ENCODE measurements at regions not wholly inside any gene's neighbourhood (a gene's known extent, or its start where the extent isn't known, plus 50 kb on each side); places are given as distances from the start of the nearest gene placed in this dataset.

DNA sequence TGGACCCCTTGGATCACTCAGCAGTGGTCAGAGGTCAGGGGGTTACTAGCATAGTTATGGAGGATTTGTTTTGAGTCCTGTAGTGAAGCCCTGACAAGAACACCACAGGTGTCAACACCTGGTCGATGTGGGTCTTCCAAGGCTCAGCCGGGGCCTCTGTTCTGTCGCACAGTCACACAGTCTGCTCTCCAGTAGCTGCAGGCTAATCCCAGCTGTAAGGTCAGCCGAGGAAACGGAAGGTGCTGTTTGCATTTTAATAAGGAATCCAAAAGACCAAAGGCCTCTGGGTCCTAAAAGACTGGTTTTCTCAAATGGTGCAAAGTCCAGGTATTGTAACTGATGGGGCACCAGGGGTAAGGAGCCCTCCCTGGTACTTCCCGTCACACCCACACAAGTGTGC lies 71.7 kb downstream of the RPLP1 start:
- H3K27ac Mint-ChIP-seq: no peak overlapping the region
- no peaks in the 10 kb centered on the region for H3K36me3 Mint-ChIP-seq
- no peak overlapping the region for H3K4me3 Mint-ChIP-seq
- peaks cover 10% of the 10 kb centered on the region for H3K27me3 Mint-ChIP-seq
- no peaks in the 10 kb centered on the region for H3K9me3 Mint-ChIP-seq
- no peaks in the 10 kb centered on the region for H3K4me1 Mint-ChIP-seq
- ATAC-seq: no peak

DNA sequence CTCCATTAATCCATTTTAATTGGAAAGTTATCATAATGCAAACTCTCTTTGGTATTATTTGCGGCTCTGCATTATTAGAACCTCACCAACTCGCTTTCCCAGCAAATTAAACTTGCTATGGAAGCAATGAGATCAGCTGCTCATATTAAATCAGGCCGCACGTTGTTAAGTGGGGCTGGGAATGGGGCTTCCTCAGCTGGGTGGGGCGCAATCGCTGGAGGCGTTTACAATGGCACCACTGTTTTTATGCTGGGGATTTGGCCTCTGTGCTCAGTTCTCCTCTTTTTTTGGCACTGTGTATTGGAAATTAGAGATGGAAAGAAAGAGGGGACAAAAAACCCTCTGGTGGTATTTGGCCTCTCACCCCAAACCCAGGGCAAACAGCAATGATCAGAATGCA lies 72.2 kb downstream of the RPLP1 start:
- Mint-ChIP-seq H3K27me3 (peaks cover 8% of the 10 kb centered on the region), H3K27ac (no peak overlapping the region), H3K36me3 (no peaks in the 10 kb centered on the region), H3K4me3 (no peak overlapping the region), H3K4me1 (no peaks in the 10 kb centered on the region), H3K9me3 (no peaks in the 10 kb centered on the region)
- no peak for ATAC-seq

DNA sequence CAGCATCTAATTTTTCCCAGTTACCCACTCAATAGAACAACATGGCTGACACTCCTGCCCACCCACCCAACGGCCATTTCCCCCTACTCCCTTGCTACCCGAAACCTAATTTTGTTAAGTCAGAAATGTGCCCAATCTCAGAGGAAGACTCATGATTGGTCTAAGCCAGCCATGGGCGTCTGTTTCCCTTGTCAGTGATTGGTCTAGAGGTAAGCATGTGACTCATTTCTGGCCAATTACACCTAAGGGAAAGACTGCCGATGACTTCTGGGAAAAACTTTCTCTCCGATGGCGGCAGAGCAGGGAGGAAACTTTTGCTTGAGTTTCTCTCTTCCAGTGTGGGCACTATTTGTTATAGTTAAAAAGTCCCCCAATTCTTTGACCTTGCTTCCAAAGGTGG lies 72.9 kb downstream of the RPLP1 start:
- Mint-ChIP-seq H3K9me3 (no peaks in the 10 kb centered on the region), H3K4me1 (no peaks in the 10 kb centered on the region), H3K36me3 (no peaks in the 10 kb centered on the region), H3K27ac (no peak overlapping the region), H3K4me3 (no peak overlapping the region), H3K27me3 (peaks cover 10% of the 10 kb centered on the region)
- no peak for ATAC-seq

DNA sequence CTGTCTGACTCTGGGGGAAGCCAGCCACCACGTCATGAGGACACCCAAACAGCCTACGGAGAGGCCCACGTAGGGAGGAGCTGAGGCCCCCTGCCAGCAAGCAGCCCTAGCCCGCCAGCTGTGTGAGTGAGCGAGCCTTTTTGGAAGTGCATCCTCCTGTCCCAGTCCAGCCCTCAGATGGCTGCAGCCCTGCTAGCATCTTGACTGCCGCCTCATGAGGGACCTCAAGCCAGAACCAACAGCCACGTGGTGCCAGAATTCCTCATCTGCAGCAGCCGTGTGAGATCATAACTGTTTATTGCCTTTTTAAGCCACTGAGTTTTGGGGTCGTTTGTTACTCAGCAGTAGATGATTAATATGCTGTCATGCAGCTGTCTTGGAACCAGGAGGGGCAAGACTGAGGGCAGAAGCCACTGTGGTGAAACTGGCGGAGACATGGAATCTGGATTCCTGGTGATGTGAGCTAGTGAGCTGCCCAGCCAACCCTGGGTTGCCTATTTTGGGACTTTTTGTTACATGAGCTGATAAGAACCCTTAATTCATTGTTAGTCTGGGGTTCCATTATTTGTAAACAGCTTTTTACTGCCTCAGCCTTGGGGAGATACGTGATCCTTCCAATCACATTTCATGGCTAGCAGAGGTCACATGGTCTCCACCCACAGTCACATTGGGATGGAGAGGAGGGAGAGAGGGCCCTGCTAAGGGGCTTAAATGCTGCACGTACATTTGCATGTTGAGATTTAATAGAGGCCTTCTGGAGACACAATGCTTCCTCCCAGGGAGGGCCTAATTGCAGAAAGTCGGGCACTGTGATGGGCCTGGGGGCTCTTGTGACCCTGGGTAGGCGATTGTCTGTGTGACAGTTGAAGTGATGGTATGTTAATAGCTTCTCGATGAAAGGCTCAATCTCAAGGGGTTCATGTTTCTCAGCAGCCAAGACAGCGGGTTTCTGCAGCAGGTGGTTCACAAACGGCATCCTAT lies 73.8 kb downstream of the RPLP1 start:
- Mint-ChIP-seq H3K36me3 (no peaks in the 10 kb centered on the region), H3K4me3 (no peak overlapping the region), H3K27ac (no peak overlapping the region), H3K27me3 (peaks cover 13% of the 10 kb centered on the region), H3K4me1 (no peaks in the 10 kb centered on the region), H3K9me3 (no peaks in the 10 kb centered on the region)
- ATAC-seq: no peak

DNA sequence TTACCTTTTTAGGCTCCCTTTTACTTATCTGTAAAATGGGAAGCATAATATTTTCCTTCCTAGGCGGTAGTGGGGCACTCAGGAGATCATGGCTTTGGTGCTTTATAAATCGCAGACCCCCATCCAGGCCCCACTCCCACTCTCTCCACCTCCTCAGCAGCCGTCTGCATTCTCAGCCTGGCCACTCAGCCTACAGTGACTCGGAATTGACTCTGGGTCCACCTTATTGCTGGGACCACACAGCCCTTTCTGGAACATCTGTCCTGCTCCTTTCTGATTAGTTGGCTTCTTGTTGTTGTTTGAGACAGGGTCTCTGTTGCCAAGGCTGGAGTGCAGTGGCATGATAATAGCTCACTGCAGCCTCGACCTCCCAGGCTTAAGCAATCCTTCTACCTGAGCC lies 76.5 kb downstream of the RPLP1 start:
- Mint-ChIP-seq H3K36me3 (no peaks in the 10 kb centered on the region), H3K27ac (no peak overlapping the region), H3K4me3 (no peak overlapping the region), H3K27me3 (peaks cover 24% of the 10 kb centered on the region), H3K9me3 (no peaks in the 10 kb centered on the region), H3K4me1 (no peaks in the 10 kb centered on the region)
- ATAC-seq: no peak

DNA sequence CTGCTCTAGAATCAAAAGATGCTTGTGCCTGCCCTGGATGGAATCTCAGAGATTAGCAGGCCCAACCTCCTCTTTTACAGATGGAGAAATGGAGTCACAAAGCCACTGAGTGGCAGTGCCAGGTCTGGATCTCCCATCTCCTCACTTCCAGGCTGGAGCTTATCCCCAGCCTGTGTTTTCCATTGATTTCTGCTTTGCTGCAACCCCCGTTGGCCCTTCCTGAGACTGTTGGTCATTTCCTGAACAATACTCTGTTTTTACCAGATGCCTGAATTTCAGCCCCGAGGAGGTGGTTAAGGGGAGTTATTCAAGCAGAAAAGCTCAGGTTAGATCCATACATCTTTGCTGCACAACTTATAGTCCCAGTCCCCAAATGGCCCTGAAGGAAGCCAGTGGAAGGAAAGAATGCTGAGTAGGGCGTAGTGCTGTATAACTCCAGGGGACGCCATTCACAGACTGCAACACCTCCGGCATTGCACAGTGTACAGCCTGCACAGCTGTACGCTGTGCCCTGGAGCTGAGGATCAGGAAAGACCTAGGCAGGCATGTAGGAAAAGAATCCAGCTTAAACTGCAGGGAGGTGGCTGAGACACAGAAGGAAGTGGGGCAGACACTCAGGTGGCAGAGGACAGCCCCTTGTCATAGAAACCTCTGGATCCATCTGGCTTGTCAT lies 77.5 kb downstream of the RPLP1 start:
- H3K27me3 Mint-ChIP-seq: peaks cover 24% of the 10 kb centered on the region
- H3K9me3 Mint-ChIP-seq: no peaks in the 10 kb centered on the region
- H3K4me3 Mint-ChIP-seq: no peak overlapping the region
- no peaks in the 10 kb centered on the region for H3K36me3 Mint-ChIP-seq
- no peak for ATAC-seq
- H3K4me1 Mint-ChIP-seq: no peaks in the 10 kb centered on the region
- H3K27ac Mint-ChIP-seq: no peak overlapping the region

DNA sequence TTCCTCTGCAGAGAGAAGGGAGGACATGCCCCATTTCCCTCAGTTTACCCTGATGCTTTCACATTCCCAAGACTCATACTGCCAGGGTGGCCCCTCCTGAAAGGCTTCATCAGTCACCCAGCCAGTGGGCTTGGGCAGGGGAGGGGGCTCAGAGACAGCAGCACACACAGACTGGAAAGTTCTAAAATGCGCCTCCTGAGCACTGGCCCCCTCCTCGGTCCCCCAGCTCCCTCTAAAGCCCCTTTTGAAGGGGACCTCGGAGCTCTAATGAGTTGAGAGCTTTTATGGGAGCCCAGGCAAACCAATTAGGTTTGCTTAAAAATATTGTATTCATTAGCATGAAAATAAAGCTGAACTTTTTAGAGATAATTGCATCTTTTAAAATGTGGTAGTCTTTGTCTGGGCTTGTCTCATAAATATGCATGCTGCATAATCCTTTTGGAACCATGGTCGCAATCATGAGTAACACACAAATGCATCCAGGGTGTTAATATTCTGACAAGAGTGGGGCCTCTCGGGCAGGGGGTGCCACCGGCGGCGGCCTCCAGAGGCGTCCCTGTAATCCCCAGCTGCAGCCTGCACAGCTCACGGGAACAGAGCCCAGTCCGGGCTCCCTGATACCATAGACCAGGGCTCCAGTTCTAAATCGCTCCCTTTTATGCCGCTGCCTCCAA lies 78.5 kb downstream of the RPLP1 start:
- Mint-ChIP-seq H3K4me3 (no peak overlapping the region), H3K4me1 (no peaks in the 10 kb centered on the region), H3K9me3 (no peaks in the 10 kb centered on the region), H3K27me3 (peaks cover 30% of the 10 kb centered on the region), H3K36me3 (no peaks in the 10 kb centered on the region), H3K27ac (no peak overlapping the region)
- ATAC-seq: no peak

DNA sequence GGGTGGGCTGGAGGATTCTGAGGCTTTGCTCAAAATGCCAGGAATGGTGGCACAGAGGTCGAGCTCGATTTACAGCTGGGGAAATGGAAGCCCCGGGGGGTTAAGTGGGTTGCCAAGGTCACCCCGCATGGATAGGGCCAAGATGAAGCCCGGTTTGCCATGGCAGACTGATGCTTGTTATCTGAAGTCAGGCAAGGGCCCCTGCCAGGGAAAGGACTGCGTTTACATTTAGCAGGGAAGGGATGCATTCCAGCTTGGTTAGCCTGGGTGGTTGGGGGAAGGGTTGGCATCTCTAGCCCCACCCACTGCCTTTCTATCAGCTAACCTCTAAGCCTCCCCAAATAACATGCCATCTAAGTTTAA lies 79.0 kb downstream of the RPLP1 start:
- no peak overlapping the region for H3K27ac Mint-ChIP-seq
- H3K4me1 Mint-ChIP-seq: no peaks in the 10 kb centered on the region
- no peak overlapping the region for H3K4me3 Mint-ChIP-seq
- H3K36me3 Mint-ChIP-seq: no peaks in the 10 kb centered on the region
- peaks cover 35% of the 10 kb centered on the region for H3K27me3 Mint-ChIP-seq
- H3K9me3 Mint-ChIP-seq: no peaks in the 10 kb centered on the region
- no peak for ATAC-seq

DNA sequence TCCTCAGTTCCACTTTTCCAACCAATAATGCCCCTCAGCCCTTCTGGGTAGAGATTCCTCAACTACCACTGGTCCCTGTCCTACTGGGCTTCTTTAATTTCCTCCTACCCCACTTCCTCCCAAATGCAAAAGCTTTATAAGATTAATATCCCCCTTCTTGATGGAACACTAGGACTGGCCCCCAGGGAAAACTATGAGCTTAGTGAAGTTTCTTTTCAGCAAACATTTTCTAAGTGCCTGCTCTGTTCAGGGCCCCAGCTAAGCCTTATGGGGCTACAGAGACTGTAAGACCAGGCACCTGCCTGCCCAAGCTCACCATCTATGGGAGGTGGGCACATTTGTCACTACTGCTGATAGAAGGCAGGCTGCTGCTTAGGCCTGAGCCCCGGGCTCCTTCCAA lies 79.4 kb downstream of the RPLP1 start:
- no peak for ATAC-seq
- peaks cover 39% of the 10 kb centered on the region for H3K27me3 Mint-ChIP-seq
- no peaks in the 10 kb centered on the region for H3K36me3 Mint-ChIP-seq
- H3K27ac Mint-ChIP-seq: no peak overlapping the region
- no peak overlapping the region for H3K4me3 Mint-ChIP-seq
- H3K4me1 Mint-ChIP-seq: no peaks in the 10 kb centered on the region
- H3K9me3 Mint-ChIP-seq: no peaks in the 10 kb centered on the region

DNA sequence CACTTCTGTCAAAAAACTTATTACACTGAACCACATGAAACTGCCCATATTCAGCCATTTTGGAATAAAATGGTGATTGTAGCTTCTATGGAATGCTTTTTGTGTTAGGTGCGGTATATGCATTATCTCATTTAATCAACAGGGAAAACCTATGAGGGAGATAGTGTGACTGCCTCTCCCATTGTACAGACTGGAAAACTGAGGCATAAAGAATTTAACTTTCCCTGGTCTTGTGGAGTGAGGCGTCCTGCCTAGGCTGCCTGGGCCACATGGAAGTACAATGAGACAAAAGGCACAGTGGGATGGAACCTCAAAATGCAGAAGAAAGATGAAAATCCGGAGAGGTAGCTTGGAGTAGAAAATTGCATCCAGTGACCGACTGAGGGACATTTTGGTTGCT lies 80.2 kb downstream of the RPLP1 start:
- Mint-ChIP-seq H3K4me3 (no peak overlapping the region), H3K36me3 (no peaks in the 10 kb centered on the region)

DNA sequence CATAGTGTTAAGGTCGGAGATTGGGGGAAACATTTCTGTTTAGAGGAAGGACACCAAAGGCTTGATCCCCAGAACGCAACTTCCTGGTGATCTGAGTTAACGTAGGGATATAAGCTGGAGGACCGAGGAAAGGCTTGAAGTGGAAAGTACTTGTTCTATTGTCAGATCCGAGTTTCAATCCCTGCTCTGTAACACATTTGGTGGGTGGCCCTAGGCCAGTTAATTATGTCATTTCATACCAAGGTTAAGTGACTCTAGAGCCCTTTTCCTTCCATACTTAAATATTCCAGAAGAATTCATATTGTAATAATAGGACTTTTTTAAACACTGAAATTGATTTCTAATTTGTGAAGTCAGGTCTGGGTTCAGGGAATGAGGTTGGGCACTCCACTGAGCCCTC lies 80.9 kb downstream of the RPLP1 start:
- Mint-ChIP-seq H3K36me3 (no peaks in the 10 kb centered on the region), H3K4me1 (no peaks in the 10 kb centered on the region), H3K27me3 (peaks cover 45% of the 10 kb centered on the region), H3K9me3 (no peaks in the 10 kb centered on the region), H3K27ac (no peak overlapping the region), H3K4me3 (no peak overlapping the region)
- no peak for ATAC-seq

More for the DNA sequence above, 80.2 kb downstream of the RPLP1 start:
- Mint-ChIP-seq H3K4me1 (no peaks in the 10 kb centered on the region), H3K27ac (no peak overlapping the region), H3K9me3 (no peaks in the 10 kb centered on the region), H3K27me3 (peaks cover 45% of the 10 kb centered on the region)
- no peak for ATAC-seq

DNA sequence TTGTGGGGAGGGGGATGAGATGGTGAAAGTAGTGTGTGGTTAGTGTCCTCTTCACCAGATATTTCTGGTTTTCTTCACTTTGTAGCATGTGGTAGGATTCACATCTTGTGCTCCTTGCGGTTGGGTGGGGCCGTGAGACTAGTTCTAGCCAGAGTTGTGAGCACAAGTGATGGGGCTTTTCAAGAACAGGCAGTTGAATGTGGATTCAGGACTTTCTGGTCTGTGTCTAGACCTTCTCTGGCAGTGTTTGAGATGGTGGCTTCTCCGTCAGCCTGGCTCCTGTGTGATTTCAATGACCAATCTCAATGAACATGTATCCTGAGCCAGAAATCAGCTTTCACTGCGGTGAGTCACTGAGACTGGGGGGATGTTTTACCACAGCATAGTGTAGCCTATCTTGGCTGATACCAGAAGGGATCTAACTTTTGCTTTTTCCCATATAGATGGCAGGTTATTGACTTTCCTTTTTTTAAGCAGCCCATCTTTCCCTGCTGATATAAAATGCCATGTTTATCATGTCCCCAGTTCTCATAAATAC lies 82.6 kb downstream of the RPLP1 start:
- no peaks in the 10 kb centered on the region for H3K36me3 Mint-ChIP-seq
- H3K4me3 Mint-ChIP-seq: no peak overlapping the region
- peaks cover 38% of the 10 kb centered on the region for H3K27me3 Mint-ChIP-seq
- no peak for ATAC-seq
- no peaks in the 10 kb centered on the region for H3K4me1 Mint-ChIP-seq
- H3K9me3 Mint-ChIP-seq: no peaks in the 10 kb centered on the region
- H3K27ac Mint-ChIP-seq: no peak overlapping the region

DNA sequence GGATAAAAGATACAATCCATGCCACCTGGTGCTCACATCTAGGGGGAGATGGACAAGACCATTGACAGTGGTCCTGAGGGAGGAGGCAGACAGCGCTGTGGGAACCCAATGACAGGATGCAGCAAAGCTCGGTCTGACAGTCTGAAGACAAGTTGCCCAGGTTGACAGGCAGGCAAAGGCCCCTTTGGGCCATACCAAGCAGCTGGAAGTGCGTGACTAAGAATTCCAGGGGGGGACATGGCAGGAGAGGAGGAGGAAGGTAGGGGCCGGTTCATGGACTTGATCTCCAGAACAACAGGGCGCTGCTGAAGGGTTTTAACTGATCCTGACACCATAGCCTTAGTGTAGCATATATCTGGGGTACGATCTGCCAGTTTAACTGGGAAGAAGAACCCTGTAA lies 83.4 kb downstream of the RPLP1 start:
- Mint-ChIP-seq H3K27ac (no peak overlapping the region), H3K9me3 (no peaks in the 10 kb centered on the region), H3K4me3 (no peak overlapping the region), H3K27me3 (peaks cover 39% of the 10 kb centered on the region), H3K36me3 (no peaks in the 10 kb centered on the region), H3K4me1 (no peaks in the 10 kb centered on the region)
- no peak for ATAC-seq

DNA sequence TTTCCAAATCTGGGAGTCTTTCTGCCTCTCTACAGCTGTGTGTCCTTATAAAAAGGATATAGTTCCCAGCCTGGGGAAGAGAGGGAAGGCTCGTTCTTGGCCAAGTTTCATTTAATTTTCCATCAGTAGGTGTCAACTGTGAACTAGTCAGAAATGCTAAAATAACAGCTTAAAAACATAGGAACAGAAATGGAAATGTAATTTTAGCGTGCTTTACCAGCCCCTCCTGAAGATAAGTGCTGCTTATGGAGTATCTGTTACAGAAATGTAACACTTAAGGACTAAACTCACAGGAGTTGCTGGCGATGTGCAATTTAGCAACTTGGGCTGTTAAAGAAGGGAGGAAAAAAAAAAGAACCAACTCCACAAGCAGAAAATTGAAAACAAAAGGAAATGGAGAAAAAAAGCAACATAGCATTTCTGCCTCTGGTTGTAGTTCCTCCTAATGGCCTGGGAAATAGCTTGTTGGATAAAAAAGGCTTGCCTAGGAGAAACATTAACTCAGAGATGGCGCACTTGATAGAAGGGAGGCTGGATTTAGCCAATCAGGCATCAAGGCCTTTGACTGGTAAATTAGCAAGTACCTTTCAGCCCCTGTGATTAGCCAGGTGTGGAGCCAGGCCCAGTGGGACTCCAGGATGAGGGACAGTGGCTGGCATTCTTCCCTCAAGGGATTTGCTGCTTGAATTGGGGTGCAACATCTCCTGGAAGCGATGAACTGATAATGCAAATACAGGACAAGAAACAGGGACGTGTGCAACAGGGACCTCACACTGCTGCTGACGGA lies 84.3 kb downstream of the RPLP1 start:
- Mint-ChIP-seq H3K36me3 (no peaks in the 10 kb centered on the region), H3K9me3 (no peaks in the 10 kb centered on the region), H3K4me1 (no peaks in the 10 kb centered on the region), H3K4me3 (no peak overlapping the region), H3K27me3 (peaks cover 40% of the 10 kb centered on the region), H3K27ac (no peak overlapping the region)
- no peak for ATAC-seq

DNA sequence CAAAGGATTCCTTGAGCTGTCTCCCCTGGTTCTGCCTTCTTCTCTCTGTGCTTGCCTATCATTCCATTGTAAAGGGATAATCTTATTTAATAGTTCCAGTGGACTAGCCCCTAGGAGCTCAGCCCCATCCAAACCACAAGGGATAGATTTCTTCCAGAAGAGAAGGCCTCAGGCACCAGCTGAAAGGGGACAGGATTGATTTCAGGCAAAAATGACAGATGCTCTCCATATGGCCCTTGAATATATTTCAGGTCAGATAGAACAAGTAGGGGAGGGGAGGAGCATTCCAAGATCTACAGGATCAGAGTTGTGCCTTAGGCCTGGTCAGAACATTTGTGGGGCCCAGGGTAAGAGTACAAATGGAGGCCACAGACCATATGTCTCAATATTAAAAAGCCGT lies 85.3 kb downstream of the RPLP1 start:
- Mint-ChIP-seq H3K4me1 (no peaks in the 10 kb centered on the region), H3K4me3 (no peak overlapping the region), H3K36me3 (no peaks in the 10 kb centered on the region), H3K9me3 (no peaks in the 10 kb centered on the region), H3K27me3 (peaks cover 36% of the 10 kb centered on the region), H3K27ac (no peak overlapping the region)
- no peak for ATAC-seq

All from stimulated activated memory B cell treated with anti-CD40 and anti-IgM and Interleukin-4, amounts not matched to agents 10 μg/mL and 1 μg/mL and 100 μg/mL, for 72 hours (primary cell).